K562 (cell line): ENCODE measurements at regions not wholly inside any gene's neighbourhood (a gene's known extent, or its start where the extent isn't known, plus 50 kb on each side); places are given as distances from the start of the nearest gene placed in this dataset.
"Not testable (repeated sequence)": the region's sequence is repeated elsewhere in the genome, so short reads cannot be mapped to it uniquely, and the experiment has no call there.

Experiments
- ATAC-seq: fragments of 200-7000 bp; cut with Tn5 transposase; 3 replicates; pipeline ENCODE4 v1.9.1; 2020; ENCODE audit warnings: moderate library complexity
- BruUV-seq: library from RNA; stranded (reverse); fragments of 400-500 nt; replicated peaks from 2 replicates; lab custom pipeline; 2021; lab: Mats Ljungman, UMichigan
- CTCF ChIA-PET: fragments of 300-600 bp; formaldehyde crosslinking; extraction: SDS; loops from one replicate; lab custom pipeline; 2021; ENCODE audit warnings: low intra/inter-chr PET ratio; lab: Yijun Ruan, JAX
- POLR2A ChIA-PET: fragments of 300-600, 350-650 bp; sonication (Branson Sonifier 250); formaldehyde crosslinking; extraction: SDS; loops from one replicate; lab custom pipeline; 2021; ENCODE audit warnings: antibody characterized with exemption, inconsistent platforms; lab: Yijun Ruan, JAX
- DNase-seq, 4 experiments: peaks; one replicate each; pipeline versions ENCODE4 v3.0.0 to v3.0.0-alpha.2; 2011 to 2018; ENCODE audit warnings: low spot score in 3 of 4, mixed read lengths in 3 of 4; ENCODE audit errors: extremely low read depth in 1 of 4
- FAIRE-seq: peaks from 2 replicates; lab custom pipeline; 2011; peaks lifted over from hg19 to GRCh38; lab: Jason Lieb, UNC
- H2AFZ ChIP-seq: 2 replicates; pipeline ENCODE4 v1.6.0; 2011; ENCODE audit warnings: low read depth, low read length, control low read depth, inconsistent platforms
- H3K27ac ChIP-seq: fragments of 200-600 bp; 3 replicates; pipeline ENCODE4 v1.8.0; 2011; ENCODE audit warnings: low read depth, mild to moderate bottlenecking, control low read depth, inconsistent platforms, low read length, moderate library complexity, mixed read lengths; ENCODE audit errors: extremely low read depth
- H3K27me3 ChIP-seq, 2 experiments: fragments of 300-600 bp in 1 of 2; 2 replicates in 1 of 2; 3 replicates in 1 of 2; pipeline versions ENCODE4 v1.6.0 to v1.8.0; 2011; ENCODE audit warnings: inconsistent platforms in 2 of 2, low read length in 2 of 2, mild to moderate bottlenecking in 1 of 2, mixed read lengths in 1 of 2, moderate library complexity in 1 of 2; ENCODE audit not compliant: control insufficient read depth in 2 of 2, insufficient read depth in 2 of 2
- H3K36me3 ChIP-seq: fragments of 300-600 bp; 3 replicates; pipeline ENCODE4 v1.8.0; 2011; ENCODE audit warnings: mild to moderate bottlenecking, low read length, inconsistent platforms; ENCODE audit not compliant: control insufficient read depth, insufficient read depth
- H3K4me1 ChIP-seq, 2 experiments: fragments of 200-600 bp in 1 of 2; replicated peaks in 1 of 2; 2 replicates in 1 of 2; 3 replicates in 1 of 2; pipeline versions ENCODE4 v1.5.1 to v1.8.0; 2011; ENCODE audit warnings: inconsistent platforms in 2 of 2, low read length in 2 of 2, mild to moderate bottlenecking in 1 of 2, mixed read lengths in 1 of 2, moderate library complexity in 1 of 2; ENCODE audit not compliant: control insufficient read depth in 2 of 2, insufficient read depth in 2 of 2
- H3K4me2 ChIP-seq: 2 replicates; pipeline ENCODE4 v1.6.1; 2011; ENCODE audit warnings: low read length, control low read depth, inconsistent platforms, mixed read lengths; ENCODE audit not compliant: insufficient read depth
- H3K4me3 ChIP-seq: fragments of 200-600 bp; sonication (generic), shearing (Covaris generic); 2 replicates; pipeline ENCODE4 v1.5.1; 2016; ENCODE audit warnings: control low read depth, inconsistent platforms
- H3K79me2 ChIP-seq: fragments of 200-600 bp; 3 replicates; pipeline ENCODE4 v1.8.0; 2011; ENCODE audit warnings: low read length, inconsistent platforms; ENCODE audit not compliant: control insufficient read depth, insufficient read depth
- H3K9ac ChIP-seq, 2 experiments: 2 replicates each; pipeline versions ENCODE4 v1.6.0 to v1.6.1; 2011; ENCODE audit warnings: low read depth in 2 of 2, low read length in 2 of 2, control low read depth in 1 of 2, inconsistent platforms in 1 of 2, mild to moderate bottlenecking in 1 of 2, mixed read lengths in 1 of 2; ENCODE audit not compliant: insufficient read depth in 1 of 2
- H3K9me1 ChIP-seq: one replicate; pipeline ENCODE4 v1.6.0; 2011; ENCODE audit warnings: inconsistent platforms, mild to moderate bottlenecking, low read length, moderate library complexity; ENCODE audit not compliant: control insufficient read depth, insufficient read depth
- H3K9me3 ChIP-seq: replicated peaks from 2 replicates; pipeline ENCODE4 v1.5.1; 2011; ENCODE audit warnings: low read depth, low read length, inconsistent platforms; ENCODE audit not compliant: control insufficient read depth, insufficient read depth
- H4K20me1 ChIP-seq: replicated peaks from 2 replicates; pipeline ENCODE4 v1.6.1; 2011; ENCODE audit warnings: low read length, inconsistent platforms, mixed read lengths; ENCODE audit not compliant: control insufficient read depth, insufficient read depth
- CHD1 ChIP-seq: fragments of 200-600 bp; sonication (generic); IDR thresholded peaks from one replicate; pipeline ENCODE4 v1.6.1; 2012; ENCODE audit warnings: mild to moderate bottlenecking, moderate library complexity, low read length, inconsistent platforms
- ZNF140 ChIP-seq: fragments of 250-450 bp; sonication (Bioruptor Pico); IDR thresholded peaks from 2 replicates; pipeline ENCODE4 v1.8.0; 2021; ENCODE audit warnings: moderate library complexity, mild to moderate bottlenecking, inconsistent platforms
- ZNF146 ChIP-seq: IDR thresholded peaks from one replicate; pipeline ENCODE4 v1.6.1; 2018; ENCODE audit warnings: missing compliant biosample characterization; ENCODE audit not compliant: unreplicated experiment
- in situ Hi-C: fragments of 300-500 bp; cut with MboI; formaldehyde crosslinking; loops from 4 replicates; pipeline ENCODE4 v1.15.0; 2018; ENCODE audit warnings: inconsistent platforms, mixed read lengths
- intact Hi-C: fragments of 100-400 bp; cut with micrococcal nuclease; formaldehyde crosslinking; loops from 2 replicates; pipeline ENCODE4 v1.14.2; 2022
- TF ChIP-seq, protein P1 (sequence below): fragments of 250-450 bp; sonication (Bioruptor Pico); IDR thresholded peaks from 2 replicates; pipeline ENCODE4 v1.5.1; 2021; ENCODE audit warnings: mild to moderate bottlenecking

DNA sequence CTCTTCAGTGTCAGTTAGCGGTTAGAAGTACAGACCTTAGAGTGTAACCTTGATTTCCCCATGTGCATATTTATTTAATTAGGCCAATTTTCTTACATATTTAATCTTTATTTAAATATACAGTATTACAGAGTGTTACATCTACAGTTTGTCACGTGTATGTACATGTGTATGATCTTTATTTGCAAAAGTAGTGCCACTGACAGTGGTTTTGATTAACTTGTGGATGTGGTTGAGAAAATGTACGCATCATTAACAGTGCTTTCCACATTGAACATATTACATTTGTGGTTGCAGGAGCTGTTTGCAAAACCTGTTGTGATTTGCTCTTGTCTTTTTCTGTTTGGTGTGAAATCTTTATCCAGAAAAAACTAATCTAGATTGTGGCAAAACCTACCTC lies 535.5 kb downstream of the FLRT2 start (continued):
- TF ChIP-seq, protein P1, sequence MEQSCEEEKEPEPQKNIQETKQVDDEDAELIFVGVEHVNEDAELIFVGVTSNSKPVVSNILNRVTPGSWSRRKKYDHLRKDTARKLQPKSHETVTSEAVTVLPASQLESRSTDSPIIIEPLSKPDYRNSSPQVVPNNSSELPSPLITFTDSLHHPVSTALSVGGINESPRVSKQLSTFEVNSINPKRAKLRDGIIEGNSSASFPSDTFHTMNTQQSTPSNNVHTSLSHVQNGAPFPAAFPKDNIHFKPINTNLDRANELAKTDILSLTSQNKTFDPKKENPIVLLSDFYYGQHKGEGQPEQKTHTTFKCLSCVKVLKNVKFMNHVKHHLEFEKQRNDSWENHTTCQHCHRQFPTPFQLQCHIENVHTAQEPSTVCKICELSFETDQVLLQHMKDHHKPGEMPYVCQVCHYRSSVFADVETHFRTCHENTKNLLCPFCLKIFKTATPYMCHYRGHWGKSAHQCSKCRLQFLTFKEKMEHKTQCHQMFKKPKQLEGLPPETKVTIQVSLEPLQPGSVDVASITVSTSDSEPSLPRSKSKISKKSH (CRISPR knock-in tag): no peak
- TF ChIP-seq ZNF140 (CRISPR knock-in tag) (no peak), CHD1 (no peak)

DNA sequence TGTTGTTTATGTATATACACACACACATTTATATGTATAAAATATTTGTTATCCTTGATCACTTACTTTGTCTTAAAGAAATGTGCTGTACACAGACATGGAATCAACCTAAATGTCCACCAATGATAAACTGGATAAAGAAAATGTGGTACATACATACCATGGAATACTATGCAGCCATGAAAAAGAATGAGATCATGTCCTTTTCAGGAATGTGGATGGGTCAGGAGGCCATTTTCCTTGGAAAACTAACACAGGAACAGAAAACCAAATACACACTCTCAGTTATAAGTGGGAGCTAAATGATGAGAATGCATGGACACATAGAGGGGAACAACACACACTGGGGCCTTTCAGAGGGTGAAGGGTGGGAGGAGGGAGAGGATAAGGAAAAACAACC lies 534.7 kb downstream of the FLRT2 start:
- ATAC-seq, DNase-seq, CTCF ChIA-PET, H3K36me3 ChIP-seq, H3K27ac ChIP-seq, H3K4me2 ChIP-seq, H3K79me2 ChIP-seq, H3K9me3 ChIP-seq, H4K20me1 ChIP-seq, BruUV-seq, in situ Hi-C loops, H3K27me3 ChIP-seq, H3K4me1 ChIP-seq, H3K9ac ChIP-seq, intact Hi-C loops, H3K4me3 ChIP-seq, POLR2A ChIA-PET, H3K9me1 ChIP-seq, H2AFZ ChIP-seq, FAIRE-seq: not testable (repeated sequence)
- peak; percentile 57 for TF ChIP-seq ZNF146 (CRISPR knock-in tag)
